NCI-H2227 (cell line): ENCODE measurements at regions not wholly inside any gene's neighbourhood (a gene's known extent, or its start where the extent isn't known, plus 50 kb on each side); places are given as distances from the start of the nearest gene placed in this dataset.
A peak's percentile ranks its signal among the peaks of the same experiment; 100 is the strongest.
"Not testable (repeated sequence)": the region's sequence is repeated elsewhere in the genome, so short reads cannot be mapped to it uniquely, and the experiment has no call there.

Experiments used
- DNase-seq: peaks from one replicate; lab custom pipeline; 2025; ENCODE audit not compliant: unreplicated experiment; lab: John Stamatoyannopoulos, UW

DNA sequence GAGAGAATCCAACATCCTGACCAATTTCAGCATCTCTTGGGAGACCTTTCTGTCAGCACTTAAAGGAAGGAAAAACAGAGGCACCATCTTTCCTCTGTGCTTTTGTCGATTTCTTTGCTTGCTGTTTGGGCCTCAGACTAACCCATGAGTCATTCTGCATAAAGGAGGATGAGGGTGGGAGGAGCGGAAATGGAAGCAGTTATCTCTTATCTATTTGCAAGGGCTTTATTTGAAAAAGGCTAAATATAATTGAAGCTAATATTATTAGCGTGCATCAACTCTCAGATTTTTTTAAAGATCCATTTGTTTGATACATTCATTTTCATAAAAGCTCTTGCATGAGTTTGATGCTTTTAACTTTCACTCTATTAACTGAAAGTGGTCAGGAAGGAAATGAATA, 72.9 kb downstream of the ZNF622 start:
- no peak for DNase-seq

DNA sequence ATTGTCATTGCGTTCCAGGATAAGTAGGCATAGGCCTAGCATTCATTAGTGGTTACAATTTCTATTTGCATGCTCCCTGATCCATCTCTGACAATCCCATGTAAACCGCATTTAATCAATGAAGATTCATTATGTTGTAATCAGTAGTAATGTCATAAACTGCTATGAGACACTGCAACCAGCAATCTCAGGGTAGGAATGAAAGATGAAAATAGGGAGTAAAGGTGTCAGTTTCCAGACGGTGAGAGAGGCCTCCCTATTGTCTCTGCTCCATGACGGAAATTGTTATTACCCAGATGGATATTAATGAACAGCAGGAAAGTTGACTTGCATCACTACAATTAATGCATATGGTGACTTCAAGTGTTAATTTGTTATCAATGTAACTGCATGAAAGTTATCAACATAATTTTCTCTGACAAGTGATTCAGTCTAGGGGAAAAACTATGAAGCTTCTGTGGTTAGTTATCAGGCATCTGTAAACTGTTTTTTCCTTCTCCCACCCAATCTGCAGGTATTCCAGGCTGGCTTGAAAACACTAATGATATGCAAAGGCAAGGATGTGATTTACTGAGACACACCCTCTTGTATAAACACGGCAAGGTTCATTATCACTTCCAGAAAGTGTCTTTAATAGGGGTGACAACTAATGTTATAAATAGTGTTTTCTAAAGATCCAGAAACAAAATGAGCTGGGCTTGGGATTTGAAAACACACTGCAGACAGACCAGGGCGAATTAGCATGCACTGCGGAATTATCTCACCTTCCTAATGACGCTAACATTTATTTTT, 73.5 kb downstream of the ZNF622 start:
- DNase-seq: no peak

DNA sequence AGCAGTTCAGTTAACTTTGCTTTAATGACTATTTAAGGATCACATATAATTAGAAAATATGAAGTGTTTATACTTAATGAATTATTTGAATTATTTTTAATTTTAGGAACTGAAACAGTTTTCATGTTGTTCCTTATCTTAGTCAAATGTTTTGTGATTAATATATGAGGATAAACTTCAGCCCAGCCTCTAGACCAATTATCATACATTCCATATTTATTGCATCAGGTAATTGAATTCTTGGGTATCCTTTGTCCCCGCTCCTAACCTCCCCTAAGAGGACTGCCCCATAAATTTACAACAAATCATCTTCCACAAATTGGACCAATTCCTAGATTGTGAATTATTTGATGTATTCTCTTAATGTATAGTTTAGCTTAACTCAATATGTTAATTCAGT, 74.8 kb downstream of the ZNF622 start:
- no peak for DNase-seq

DNA sequence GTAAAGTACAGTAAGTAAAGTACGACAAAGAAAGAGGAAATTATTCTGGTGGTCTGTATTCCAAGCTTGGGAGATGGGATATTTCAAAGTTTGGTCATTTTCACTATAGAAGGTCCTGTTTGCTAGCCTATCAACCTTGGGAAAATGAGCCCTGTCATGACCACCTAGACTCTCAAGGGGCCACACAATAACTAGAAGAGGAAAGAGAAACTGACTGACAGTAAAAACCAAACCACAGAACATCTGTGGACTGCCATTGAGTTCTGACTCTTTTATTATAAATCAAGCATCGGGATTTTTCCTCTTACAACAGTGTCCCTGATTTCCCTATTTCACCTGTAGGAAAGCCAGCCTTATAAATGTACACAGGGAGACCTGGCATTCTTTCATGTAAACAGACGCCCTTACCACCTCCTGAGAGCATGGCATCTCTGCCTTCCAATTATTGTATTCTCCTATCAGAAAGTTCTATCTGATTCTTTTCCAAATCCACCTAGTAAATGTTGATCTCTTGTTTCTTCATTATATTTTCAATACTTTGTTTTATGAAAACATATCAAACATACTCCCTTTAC, 80.0 kb downstream of the ZNF622 start:
- DNase-seq: no peak

DNA sequence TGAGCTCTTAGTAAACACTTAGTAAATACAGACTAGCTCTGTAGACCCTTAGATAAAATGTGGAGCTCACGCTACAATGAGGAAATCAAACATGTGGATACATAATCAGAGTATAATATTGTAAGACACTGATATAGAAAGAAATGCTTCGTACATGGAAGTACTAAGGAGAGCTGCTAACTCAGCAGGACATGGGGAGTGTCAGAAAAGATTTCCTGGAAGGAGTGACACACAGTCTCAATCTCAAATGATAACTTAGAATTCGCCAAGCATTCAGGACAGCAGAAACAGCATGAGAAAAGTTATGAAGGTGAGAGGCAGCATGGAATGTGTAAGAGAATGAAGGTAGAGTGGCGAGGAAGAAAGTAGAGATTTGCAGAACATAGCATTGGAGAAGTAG, 80.8 kb downstream of the ZNF622 start:
- DNase-seq: no peak

DNA sequence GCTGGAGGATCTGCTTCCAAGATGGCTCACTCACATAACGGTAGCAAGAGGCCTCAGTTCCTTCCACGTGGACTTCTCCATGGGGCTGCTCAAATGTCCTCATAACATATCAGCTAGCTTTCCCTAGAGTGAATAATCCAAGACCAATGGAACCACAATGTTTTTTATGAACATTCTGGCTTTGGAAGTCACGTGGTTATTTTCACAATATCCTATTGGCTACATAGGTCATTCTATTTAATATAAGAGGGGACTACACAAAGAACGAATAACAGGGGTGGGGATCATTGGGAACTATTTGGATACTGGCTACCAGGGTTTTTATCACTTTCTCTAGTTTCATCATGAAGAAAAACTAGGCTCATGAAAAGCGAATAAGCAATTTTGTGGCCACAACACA, 81.4 kb downstream of the ZNF622 start:
- no peak for DNase-seq

DNA sequence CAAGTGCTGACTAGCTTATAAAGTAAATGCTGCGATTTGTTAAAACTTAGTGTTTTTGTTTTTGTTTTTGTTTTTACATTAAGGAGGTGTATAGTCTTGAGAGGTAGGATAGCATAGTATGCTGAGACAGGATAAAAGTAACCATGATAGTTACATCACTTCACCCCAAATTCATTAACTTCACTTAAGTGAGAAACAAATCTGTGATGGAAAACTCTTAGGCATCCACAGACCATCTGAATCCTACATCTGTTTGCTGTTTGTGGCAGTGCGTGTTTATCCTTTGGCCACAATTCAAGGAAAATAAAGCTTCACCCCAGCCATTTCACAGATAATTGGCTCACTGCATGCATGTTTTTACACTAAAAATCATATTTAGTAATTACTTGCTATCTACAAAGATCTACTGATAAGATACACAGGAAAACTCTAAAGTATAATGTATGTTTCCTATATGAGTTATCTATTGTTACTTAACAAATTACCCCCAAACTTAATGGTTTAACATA, 82.0 kb downstream of the ZNF622 start:
- DNase-seq: no peak

DNA sequence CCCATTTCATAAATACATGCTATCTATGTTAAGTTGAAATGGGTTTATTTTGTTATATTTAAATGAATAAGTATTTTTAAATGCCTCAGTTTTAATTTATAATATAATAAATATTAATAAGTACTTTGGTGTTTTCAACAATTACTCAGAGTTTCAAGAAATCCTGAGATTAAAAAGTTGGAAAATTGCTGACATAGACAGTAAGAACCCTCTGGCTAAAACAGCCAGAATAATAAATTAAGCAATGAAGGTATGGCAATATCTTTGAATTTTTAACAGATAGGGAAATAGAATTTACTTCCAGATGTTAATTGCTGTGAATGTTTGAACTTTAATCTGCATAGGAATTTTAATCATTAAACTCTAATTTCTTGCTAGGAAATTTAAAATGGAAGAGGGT, 83.6 kb downstream of the ZNF622 start:
- no peak for DNase-seq

DNA sequence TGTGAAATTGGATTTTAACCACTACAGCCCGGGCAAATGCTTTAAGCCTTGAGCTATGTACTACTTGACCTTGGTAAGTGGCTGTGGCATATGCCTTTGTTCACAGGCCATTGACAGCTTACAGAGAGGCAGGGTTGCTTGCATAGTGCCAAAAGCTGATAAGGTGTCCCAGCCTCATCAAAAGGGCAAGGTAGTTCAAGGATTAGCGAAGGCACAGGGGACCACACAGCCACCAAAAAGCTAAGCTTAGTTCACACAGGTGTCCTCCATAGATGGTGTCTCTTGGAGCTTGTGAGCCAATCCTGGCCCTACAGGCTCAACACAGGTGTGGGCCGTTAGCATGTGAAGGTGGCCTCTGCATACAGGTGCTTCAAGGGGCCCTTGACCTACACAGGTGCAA, 86.8 kb downstream of the ZNF622 start:
- DNase-seq: no peak

DNA sequence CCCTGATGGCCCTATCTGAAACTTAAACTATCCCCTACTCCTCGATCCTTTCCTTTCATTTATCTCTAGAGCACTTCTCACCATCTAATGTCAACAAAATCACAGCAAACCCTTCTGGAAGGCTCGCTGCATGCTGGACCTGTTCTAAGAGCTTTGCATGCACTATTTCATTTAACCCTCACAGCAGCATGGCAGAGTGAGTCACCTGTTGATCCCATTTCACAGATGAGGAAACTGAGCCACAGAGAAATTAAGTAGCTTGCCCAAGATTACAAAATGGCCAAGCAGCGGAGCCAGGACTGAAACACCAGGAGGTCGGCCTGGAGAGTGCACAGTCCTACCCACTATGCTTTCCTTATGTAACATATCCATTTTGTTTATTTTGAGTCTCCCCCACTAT, 93.1 kb downstream of the ZNF622 start:
- DNase-seq: no peak

DNA sequence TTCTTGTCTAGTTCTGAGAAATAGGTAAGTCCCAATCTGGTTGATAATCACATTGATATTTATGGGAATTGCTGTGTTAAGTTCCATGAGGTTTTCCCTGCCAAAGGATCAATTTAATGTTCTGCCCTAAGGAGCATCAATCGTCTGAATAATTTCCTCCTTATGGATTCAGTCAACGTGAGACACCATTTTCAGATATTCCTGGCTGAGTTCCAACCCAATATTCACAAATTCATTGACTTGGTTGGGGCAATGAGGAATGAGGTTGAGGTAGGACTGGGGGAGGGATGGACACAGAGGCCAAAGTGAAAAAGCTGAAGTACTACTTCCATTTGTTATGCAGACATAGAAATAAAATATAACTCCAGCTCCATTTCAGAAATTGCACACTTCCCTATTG, 99.1 kb downstream of the ZNF622 start:
- DNase-seq: no peak

DNA sequence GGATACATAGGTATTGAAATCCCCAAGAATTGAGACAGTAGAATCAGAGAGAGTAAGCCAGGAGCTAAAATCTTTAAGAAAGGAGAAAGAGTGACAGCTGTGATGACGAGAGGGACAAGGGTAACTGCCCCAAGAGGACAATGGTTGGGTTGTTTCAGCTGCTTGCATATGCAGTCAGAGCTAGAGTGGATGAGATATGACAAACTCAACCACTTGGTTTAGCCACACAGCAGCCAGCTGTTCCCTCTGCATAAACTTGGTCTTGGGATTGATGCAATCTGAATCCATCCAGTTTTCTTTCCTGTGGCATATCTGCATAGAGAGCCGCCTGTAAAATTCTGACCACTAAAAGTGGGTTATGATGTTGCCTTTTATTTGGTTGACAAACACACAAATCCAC, 100.7 kb downstream of the ZNF622 start:
- no peak for DNase-seq

DNA sequence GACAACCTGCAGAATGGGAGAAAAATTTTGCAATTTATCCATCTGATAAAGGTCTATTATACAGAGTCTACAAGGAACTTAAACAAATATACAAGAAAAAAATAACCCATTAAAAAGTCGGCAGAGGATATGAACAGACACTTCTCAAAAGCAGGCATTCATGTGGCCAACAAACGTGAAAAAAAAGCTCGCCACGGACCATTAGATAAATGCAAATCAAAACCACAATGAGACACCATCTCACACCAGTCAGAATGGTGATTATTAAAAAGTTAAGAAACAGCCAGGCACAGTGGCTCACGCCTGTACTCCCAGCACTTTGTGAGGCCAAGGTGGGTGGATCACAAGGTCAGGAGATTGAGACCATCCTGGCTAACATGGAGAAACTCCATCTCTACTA, 112.2 kb downstream of the ZNF622 start:
- not testable (repeated sequence) for DNase-seq

DNA sequence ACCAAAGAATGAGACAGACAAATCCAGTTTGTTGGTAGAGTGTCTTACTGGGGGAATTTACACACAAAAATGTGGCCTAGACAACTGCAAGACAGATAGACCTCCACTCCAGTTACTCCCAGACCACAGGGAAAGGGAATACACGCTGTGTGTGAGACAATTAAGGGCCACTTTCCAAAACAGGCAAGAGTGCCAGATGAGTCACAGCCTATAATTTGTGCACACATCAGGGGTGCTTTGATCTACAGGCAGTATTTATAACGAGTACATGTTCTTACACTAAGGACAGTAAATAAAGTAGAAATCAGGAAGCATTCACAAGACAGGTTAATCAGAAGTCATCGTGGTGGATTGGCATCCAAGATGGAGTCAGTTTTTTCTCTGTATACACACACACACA, 114.8 kb downstream of the ZNF622 start:
- peak; percentile 6 for DNase-seq

DNA sequence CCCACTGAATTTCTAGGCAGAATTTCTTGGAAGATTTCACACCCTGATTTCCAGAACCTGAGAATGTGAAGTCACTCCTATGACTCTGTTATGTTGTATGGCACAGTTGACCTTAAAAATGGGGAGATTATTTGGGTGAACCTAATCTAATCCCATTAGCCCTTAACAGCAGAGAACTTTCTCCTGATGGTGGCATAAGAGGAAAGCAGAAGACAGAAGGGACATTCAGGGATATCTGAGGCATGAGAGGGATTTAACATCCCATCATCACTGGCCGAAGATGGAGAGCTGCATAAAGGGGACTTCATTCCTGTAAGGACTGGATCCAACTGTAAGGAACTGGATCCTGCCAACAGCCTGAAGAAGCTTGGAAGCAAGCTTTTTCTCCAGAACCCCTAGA, 119.2 kb downstream of the ZNF622 start:
- no peak for DNase-seq

DNA sequence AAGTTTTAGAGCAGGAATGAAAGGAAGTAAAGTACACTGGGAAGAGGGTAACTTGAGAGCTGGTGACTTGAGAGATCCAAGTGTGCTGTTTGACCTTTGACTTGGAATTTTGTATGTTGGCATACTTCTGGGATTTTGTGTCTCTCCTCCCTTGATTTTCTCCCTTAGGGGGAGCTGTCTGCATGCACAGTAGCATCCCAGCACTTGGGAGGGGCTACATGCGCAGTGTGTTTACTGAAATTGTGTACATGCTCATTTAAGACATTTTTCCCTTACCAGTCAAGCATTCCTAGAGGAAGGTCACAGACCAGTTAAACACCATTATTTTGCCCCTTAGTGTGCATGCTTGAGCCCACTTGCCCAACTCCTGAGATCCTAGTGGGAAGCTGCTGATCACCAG, 120.1 kb downstream of the ZNF622 start:
- no peak for DNase-seq

DNA sequence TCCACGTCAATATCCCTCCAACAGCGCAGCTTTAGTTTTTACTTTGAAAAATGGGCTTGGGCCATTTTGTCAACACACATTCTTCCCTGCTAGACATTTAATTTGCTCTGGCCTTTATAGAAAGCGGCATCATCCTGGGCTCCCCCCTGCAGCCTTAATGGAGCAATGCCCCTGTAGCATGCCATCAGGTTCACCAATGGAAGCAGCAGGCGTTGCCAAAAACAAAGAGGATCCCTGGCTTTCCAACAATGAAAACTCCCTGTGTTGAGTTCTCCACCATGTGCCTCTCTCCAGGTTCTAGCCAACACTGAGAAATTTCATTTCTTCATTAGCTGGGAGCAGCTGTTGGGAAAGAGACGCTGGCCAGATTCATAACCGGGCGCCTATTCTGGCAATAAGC, 139.5 kb downstream of the ZNF622 start:
- no peak for DNase-seq

DNA sequence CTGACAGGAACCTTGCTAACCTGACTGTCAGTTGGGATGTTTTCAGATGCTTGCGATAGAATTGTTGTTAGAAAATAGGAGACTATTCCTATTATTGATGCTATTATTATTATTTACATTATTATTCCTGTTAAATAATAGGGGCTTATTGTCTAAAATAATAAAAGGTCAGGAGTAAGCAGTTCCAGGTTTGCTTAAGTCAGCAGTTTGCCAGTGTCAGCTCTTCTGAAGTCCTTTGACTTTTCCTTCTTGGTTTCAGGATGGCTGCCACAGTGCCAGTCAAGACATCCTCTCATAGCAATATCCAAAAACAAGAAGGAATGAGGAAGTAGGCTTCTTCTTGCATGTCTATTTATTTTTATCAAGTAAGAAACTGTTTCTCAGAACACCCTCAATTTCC, 141.7 kb upstream of the MARCHF11 start:
- no peak for DNase-seq

DNA sequence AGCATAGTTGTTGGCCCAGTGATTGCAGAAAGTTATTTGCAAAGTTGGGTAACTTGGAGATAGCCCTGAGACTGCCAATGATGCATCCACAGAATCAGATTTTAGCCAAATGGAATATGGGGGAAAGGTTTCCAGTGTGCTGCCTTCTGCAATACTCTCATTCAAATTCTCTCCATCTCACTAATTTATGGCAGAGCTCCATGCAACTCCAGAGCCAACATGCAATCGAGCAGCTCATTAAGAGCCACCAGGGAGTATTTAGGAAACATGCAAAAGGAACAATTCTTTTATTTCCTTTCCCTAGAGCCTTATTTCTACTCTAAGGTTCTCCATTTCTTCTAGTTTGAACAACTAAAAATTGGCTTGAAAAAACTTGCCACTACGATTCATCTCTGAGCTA, 135.9 kb upstream of the MARCHF11 start:
- no peak for DNase-seq

DNA sequence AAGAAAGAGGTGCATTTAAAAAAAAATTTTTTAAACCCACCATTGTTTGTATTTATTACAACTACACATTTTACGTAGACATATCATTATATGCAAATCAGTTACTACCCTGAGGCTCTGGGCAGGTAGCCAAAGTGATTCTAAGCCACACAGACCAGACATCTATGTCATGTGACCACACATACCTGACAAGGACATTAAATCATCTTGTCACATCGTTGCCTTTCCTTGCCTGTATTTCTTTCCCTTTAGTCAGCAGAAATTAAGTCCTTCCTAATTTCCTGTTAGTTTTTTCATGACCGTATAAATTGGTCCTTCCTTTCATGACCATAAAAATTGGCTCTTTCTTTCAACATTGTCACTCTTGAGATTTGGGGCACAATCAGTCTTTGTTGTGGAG, 134.2 kb upstream of the MARCHF11 start:
- no peak for DNase-seq

DNA sequence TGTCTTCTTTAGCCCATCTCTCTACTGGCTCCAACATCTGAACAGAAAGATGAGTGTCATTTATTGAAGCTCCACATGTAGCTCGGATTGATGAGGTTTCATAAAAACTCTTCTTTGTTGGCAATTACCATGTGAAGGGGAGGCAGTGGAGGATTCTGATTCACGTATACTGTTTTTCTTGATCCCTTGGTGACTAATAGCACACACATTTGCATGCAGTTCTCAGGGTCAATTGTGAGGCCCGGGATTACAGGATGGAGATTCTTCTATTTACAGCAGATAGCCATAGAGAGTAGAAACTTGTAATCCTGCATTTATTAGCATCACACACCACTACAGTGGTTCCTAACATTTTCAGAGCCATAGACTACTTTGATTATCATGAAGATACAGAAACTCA, 133.2 kb upstream of the MARCHF11 start:
- no peak for DNase-seq

DNA sequence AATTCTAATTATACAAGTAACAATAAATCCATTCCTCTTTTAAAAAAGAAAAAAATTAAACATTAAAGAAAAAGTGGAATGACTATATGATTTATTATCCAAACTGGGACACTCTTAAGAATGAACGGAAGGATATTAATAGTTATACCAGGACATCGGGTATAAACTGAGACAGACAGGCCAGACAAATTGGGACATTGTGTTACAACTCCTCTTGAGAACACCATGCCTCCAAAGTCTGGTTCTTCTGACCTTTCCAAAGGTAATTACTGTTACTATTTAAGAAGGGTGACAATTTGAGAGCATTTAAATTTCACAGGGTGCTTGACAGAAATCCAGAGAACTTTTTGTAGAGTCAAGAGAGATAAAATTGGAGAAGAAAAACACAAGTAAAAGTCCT, 132.1 kb upstream of the MARCHF11 start:
- DNase-seq: no peak

DNA sequence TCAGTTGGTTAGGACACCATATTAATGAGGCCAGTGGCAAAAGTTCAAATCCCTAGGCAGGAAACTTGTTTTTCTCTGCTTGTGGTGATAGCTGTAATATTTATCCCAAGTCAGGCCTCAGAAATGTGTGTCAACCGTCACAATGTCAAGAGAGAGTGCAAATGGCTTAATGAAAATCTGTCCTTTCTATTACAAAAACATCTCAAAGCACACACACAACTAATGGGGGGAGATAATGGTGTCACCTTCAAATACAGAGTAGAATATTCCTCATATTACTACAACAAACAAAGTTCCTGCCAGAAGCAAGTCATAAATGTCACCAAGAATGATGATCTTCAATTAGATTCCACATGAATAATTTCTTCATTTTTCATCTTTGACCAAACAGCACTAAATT, 127.2 kb upstream of the MARCHF11 start:
- no peak for DNase-seq
